ENCODE measurements at regions not wholly inside any gene's neighbourhood (a gene's known extent, or its start where the extent isn't known, plus 50 kb on each side); places are given as distances from the start of the nearest gene placed in this dataset.

GRCh38 chr12:33223956-33224355 lies 215.7 kb downstream of the SYT10 start:
- intact Hi-C loops (cut with micrococcal nuclease): no loop called here
- BruUV-seq (replicated peaks): no TSS peak
- in situ Hi-C loops (cut with MboI): loop anchor here (25.0 kb wide), 1 partner anchor 788 kb away; the partner anchor contains the start of gene ALG10
- H3K79me2 ChIP-seq (ENCODE audit: control insufficient read depth, insufficient read depth, low read length): no peaks in the 10 kb centered on the region
- H3K4me3 ChIP-seq: no peak overlapping the region
- no peaks in the 10 kb centered on the region for H3K9me3 ChIP-seq (replicated peaks; ENCODE audit: control insufficient read depth, insufficient read depth, low read depth, low read length)
- H3K4me1 ChIP-seq (replicated peaks in 1 of 2; ENCODE audit: control insufficient read depth in 2 of 2, insufficient read depth in 2 of 2, low read length in 2 of 2): no peaks in the 10 kb centered on the region
- POLR2A ChIA-PET: interaction anchor here (0.6 to 1.2 kb wide), 3 partner anchors 21 to 1364 kb away, joined by 3 read pairs; no protein-coding TSS in a partner anchor
- no peak overlapping the region for H3K4me2 ChIP-seq (ENCODE audit: insufficient read depth, low read length)
- H3K27me3 ChIP-seq (ENCODE audit: control insufficient read depth in 2 of 2, insufficient read depth in 2 of 2, low read length in 2 of 2): no peaks in the 10 kb centered on the region
- FAIRE-seq (no peak), DNase-seq (ENCODE audit: extremely low read depth in 1 of 4, low spot score in 3 of 4) (no peak), ATAC-seq (no peak)
- no peak overlapping the region for H3K9ac ChIP-seq (ENCODE audit: insufficient read depth in 1 of 2, low read depth in 2 of 2, low read length in 2 of 2)
- H3K36me3 ChIP-seq (ENCODE audit: control insufficient read depth, insufficient read depth, low read length): no peaks in the 10 kb centered on the region
- H3K27ac ChIP-seq (ENCODE audit: extremely low read depth, low read depth, low read length): no peak overlapping the region
- no peak overlapping the region for H2AFZ ChIP-seq (ENCODE audit: low read depth, low read length)
- H3K9me1 ChIP-seq (ENCODE audit: control insufficient read depth, insufficient read depth, low read length): no peaks in the 10 kb centered on the region
- CTCF ChIA-PET (ENCODE audit: low intra/inter-chr PET ratio): no interaction called here
- H4K20me1 ChIP-seq (replicated peaks; ENCODE audit: control insufficient read depth, insufficient read depth, low read length): no peaks in the 10 kb centered on the region
- WGBS (ENCODE audit: insufficient coverage, low coverage, missing lambda C conversion rate): 0% methylated on average over 3 of the region's 3 CpGs
- TF ChIP-seq AFF1 (IDR thresholded peaks at IDR 0.05; ENCODE audit: low read depth in 1 of 2, partially characterized antibody in 2 of 2) (no peak), POLR2AphosphoS2 (IDR thresholded peaks at IDR 0.05; ENCODE audit: low read length) (no peak), POLR2A (conservative IDR thresholded peaks at IDR 0.05) (no peak), NFYB (IDR thresholded peaks at IDR 0.05; ENCODE audit: extremely low read depth, insufficient read length) (no peak), BCOR (IDR thresholded peaks at IDR 0.05) (no peak), CLOCK (CRISPR knock-in tag; IDR thresholded peaks at IDR 0.05; ENCODE audit: borderline replicate concordance) (no peak), ZNF444 (CRISPR knock-in tag; IDR thresholded peaks at IDR 0.05) (no peak), ZFX (CRISPR knock-in tag; IDR thresholded peaks at IDR 0.05) (no peak), E2F6 (IDR thresholded peaks at IDR 0.05; ENCODE audit: borderline replicate concordance in 1 of 2, extremely low read depth in 1 of 2, insufficient read depth in 1 of 2, insufficient read length in 1 of 2, low read depth in 1 of 2, low read length in 1 of 2, poor library complexity in 1 of 2, severe bottlenecking in 1 of 2) (no peak), MEF2D (tag; conservative IDR thresholded peaks at IDR 0.05; ENCODE audit: low read depth) (no peak), ZBTB17 (CRISPR knock-in tag; IDR thresholded peaks at IDR 0.05) (no peak), MYC (IDR thresholded peaks at IDR 0.05; ENCODE audit: low read depth, low read length) (no peak), MYC (CRISPR knock-in tag; IDR thresholded peaks at IDR 0.05; ENCODE audit: borderline replicate concordance, low read depth) (no peak), TFAM (CRISPR knock-in tag; conservative IDR thresholded peaks at IDR 0.05) (no peak)

Measured in K562 (cell line).